Activated T-cell treated with anti-CD3 and anti-CD28 coated beads for 4 hours (primary cell): ENCODE measurements at regions not wholly inside any gene's neighbourhood (a gene's known extent, or its start where the extent isn't known, plus 50 kb on each side); places are given as distances from the start of the nearest gene placed in this dataset.
"Not testable (repeated sequence)": the region's sequence is repeated elsewhere in the genome, so short reads cannot be mapped to it uniquely, and the experiment has no call there.

Experiments used
- DNase-seq: peaks from one replicate; pipeline ENCODE4 v3.0.0-alpha.2; 2020

DNA sequence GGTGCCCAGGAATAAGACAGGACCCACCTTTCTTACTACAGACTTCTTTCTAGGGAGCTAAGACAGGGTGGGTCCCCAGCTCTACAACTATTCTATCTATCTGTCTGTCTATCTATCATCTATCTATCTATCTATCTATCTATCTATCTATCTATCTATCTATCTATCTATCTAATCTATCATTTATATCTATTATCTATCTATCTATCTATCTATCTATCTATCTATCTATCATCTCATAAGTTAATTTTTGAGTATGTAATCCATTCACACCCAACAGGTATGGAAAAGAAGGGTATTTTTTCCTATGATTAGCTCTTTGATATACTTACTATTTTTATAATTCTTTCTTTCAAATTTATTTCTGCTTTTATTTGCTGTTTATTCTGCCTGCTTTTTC is 55.9 kb downstream of the BAMBI start:
- DNase-seq: no peak

- no peak for DNase-seq
These were observed 56.3 kb downstream of the BAMBI start for GRCh38 chr10:28733647-28734046.

DNA sequence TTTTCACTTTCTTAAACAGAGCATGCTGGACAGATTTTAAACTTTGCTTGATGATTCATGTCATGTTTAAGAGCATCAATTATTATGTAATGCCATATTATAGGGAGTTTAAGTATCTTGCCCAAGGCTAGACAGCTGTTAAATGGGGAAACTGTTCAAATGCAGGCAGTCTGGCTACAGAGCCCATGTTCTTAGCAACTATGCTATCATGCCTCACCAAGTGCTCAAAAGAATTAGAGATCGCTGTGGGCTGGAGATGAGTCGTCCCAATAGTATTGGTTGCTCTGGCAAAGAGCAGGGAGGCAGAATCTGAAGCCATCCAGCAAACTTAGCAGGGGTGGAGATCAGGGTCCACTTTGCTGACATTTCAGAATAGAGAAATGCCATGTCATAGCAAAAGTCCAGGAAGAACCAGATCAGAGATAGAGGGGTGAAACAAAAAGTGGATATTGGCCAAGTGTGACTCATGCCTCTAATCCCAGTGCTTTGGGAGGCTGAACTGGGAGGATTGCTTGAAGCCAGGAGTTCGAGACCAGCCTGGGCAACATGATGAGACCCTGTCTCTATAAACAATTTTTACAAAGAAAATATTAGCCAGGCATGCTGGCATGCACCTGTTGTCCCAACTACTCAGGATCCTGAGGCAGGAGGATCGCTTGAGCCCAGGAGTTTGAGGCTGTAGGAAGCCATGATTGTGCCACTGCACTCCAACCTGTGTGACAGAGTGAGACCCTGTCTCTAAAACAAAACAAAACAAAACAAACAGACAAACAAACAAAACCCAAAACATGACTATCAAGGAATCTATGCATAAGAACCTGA is 57.8 kb downstream of the BAMBI start:
- DNase-seq: no peak

DNA sequence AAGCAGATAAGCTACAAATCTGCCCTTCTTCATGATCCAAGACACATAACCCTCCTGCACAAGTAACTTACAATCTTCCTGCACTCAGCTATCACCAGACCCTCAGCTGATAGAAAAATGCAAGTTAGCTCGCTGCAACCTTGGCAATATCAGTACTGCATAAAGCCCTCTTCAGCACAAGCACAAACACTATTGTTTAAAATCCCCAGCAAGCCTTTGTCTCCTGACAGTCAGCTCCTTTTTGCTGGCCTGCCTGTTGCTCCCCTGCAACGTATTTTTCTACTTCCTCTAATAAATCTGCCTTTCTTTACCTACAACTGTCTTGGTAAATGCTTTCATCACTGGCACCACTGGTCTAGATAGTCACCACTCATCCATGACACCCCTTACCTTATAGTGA is 59.8 kb downstream of the BAMBI start:
- no peak for DNase-seq

GRCh38 chr10:28738200-28738599 is 60.9 kb downstream of the BAMBI start:
- DNase-seq: no peak

GRCh38 chr10:28743576-28743975 is 66.3 kb downstream of the BAMBI start:
- no peak for DNase-seq

DNA sequence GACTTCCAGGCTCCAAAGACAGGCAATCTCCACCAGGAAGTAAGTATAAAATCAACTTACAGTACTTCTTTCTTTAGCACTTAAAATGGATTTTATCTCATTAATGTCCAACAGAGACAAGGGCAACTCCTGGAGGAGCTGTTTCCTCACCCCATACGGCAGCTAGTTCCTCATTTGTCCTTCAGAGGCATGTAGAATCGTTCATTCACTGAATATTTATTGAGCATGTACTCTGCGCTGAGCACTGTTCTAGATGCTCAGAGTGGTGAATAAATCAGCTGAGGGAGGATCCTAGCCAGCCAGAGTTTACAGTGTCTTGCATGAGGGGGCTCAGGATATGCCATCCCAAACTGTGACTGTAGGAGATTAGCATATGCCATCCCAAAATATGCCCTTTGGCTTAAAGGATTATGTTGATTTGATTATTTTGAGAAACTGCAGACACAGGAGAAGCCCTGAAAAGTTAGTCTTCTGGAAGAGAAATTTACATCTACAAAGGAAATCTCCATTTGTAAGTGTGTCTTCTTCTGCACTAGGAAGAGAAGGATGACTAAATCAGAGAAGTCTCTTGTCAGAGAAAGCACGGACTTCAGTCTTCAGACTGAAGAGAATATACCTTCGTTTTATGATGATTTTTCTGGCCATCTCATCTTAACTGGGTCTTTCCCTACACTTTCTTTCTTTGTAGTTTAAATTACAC is 66.9 kb downstream of the BAMBI start:
- no peak for DNase-seq

DNA sequence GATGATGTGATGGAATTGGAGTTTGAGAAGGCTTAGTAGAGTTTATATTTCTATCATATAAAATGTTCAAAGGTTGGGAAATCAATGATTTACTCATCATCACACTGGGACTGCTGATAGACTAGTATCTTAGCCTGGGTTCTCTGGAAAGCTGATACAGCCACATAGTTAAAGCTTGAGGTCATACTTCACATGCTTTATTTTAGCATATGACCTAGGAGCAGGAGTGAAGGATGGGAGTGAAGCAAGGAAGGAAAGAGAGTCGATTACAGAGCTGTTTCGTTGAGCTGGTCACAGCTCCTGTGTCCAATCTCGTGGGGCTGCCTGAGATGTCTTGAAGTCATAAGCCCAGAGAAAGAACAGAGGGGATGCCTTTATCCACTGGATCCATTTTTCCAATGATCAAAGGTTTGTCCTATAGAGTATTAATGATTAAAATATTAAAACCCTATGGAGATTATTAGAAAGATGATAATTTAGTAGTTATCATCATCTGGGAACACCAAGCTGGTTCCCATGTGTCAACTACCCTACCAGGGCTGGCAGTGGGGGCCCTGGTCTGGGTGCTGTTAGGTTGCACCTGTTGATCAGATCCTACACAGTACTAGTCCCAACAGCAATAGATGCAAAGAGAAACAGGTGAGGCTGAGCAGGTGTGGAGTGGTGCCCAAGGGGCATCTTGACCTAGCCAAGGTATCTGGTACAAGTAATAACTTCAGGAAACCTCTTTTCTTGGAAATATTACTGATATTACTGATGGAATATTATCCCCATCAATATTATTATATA is 77.8 kb downstream of the BAMBI start:
- no peak for DNase-seq

DNA sequence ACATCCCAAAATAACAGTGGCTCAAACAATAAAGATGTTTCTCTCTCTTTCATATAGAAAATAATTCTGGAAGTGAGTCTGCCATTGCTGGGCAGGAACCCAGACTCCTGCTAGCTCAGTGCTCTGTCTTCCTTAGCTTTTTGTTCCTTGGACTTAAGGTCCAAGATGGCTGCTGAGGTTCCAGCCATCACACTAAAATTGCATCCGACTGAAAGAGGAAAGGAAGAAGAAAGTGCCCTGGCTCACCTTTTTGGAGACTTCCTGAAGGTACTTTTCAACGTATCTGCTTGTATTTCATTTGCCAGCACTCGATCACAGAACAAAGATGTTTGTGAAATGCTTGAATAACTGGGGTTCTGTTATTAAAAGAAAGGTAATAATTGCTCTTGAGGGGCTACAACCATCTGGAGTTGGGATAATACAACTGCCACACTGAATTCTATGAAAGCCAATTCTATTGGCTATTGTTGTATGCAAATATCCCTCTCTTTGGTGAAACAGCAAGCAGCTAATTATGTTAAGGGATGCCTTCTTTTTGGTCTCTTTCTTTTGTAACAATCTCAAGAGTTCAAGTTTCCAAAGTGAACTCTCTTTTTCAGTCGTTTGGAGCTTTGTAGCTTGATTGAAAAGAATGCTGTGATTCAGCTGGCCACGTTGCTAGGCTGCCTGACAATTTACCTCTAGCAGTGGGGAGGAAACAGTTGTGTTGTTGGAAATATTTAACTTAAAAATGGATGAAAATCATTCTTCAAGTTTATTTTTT is 83.9 kb downstream of the BAMBI start:
- no peak for DNase-seq

GRCh38 chr10:28763471-28764170 is 86.3 kb downstream of the BAMBI start:
- DNase-seq: no peak

DNA sequence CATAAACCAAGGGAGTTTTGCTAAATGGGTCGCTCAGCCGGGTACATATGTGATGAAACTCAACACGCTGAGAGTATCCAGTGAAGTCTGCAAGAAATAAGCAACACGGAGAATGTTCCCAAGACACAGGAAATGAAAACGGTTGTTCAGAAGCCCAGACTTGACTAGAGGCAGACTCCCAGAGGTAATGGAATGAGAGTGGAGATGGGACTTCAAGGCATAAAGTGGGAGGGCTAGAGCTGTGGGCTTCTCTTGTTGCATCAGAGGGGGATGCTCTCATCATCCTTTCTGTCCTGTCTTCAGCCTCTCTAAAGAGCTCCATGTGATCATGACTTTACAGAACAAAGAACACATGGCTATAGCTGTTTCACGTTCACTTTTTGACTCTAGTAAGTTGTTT is 88.3 kb downstream of the BAMBI start:
- no peak for DNase-seq

GRCh38 chr10:28768227-28768626 is 90.9 kb downstream of the BAMBI start:
- DNase-seq: no peak

DNA sequence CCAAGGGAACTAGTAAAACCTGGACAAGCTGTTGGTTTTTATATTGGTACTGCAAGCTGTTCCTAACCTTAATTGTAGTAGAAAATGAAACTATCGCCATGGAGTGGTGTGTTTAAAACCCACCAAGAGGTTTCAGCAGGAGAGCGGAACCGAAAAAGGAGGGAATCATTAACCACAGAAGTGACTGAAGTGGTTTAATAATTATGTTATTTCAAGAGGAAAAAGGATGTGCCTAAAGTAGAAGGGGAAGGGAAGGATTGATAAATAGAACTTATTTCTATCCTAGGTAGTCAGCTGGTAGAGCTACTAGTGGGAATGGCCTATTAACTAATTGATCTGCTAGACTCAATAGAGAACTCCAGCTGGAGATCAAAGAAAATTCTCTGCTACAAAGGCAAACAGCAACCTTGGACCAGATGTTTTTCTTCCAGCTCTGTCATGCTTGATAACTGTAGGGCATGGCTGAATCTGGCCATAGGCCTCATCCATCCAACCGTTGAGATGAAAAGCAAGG is 91.8 kb downstream of the BAMBI start:
- DNase-seq: no peak

- not testable (repeated sequence) for DNase-seq
These were observed 94.3 kb downstream of the BAMBI start for GRCh38 chr10:28771580-28772090.

GRCh38 chr10:28774051-28774995 is 97.0 kb downstream of the BAMBI start:
- DNase-seq: no peak

DNA sequence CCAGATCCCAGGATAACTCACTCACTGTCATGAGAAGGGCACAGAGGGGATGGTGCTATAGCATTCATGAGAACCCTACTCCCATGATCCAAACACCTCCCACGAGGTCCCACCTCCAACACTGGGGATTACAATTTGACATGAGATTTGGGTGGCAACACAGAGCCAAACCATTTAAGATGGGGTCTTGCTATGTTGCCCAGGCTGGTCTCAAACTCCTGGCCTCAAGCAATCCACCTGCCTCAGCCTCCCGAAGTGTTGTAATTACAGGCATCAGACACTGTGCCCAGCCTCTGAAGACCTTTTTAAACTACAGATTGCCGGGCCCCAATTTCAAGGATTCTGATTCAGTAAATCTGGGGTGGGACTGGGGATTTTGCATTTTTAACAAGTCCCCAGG is 98.5 kb downstream of the BAMBI start:
- no peak for DNase-seq

- DNase-seq: no peak
These were observed 99.2 kb downstream of the BAMBI start for GRCh38 chr10:28776519-28776918.

- DNase-seq: no peak
These were observed 100.6 kb downstream of the BAMBI start for GRCh38 chr10:28777911-28778310.

DNA sequence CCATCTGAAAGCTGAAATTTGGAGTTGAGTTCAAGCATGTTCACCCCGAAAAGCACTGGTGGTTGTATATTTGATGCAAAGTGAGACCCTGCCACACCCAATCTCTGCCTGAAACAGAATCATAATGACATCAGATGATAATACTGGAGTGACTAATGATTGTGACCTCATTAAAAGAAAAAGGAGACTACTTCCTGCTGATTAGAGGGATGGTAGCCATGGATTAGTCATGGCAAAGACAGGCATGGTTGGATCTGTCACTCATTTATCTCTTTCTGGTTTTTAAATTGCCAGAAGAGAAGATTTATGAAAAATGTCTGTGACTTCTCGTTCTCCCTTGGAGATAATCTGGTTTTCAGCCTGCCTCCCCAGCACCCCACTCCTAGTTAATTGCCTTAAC is 101.2 kb downstream of the BAMBI start:
- no peak for DNase-seq

GRCh38 chr10:28781296-28781695 is 104.0 kb downstream of the BAMBI start:
- no peak for DNase-seq

GRCh38 chr10:28783087-28783486 is 105.8 kb downstream of the BAMBI start:
- no peak for DNase-seq
